ENCODE measurements at regions not wholly inside any gene's neighbourhood (a gene's known extent, or its start where the extent isn't known, plus 50 kb on each side); places are given as distances from the start of the nearest gene placed in this dataset.

DNA sequence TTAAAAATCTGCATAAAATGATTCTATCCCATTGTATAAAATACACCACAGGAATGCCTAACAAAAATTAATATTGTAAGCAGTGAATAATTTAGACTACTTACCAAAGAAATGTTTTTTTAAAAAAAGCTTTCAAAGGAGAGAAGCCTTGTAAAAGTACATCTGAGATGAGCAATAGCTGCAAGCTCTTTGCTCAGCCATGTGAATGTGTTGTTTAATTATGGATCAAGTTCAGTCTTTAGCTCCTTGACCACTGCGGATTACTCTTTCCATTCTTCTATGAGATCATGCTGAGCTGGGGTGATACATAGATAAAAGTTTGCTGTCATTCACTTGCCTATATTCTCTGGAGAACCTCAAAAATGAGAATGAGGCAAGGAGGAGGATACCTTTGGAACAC, 782.4 kb upstream of the ZNF608 start:
- peaks cover 0 to 13% (median 2%) of the 10 kb centered on the region in 4 donors for H3K4me1 ChIP-seq
- no peaks in the 10 kb centered on the region for H3K36me3 ChIP-seq
- no peak for DNase-seq
- no peak overlapping the region for H3K27ac ChIP-seq
- TF ChIP-seq, protein P1, sequence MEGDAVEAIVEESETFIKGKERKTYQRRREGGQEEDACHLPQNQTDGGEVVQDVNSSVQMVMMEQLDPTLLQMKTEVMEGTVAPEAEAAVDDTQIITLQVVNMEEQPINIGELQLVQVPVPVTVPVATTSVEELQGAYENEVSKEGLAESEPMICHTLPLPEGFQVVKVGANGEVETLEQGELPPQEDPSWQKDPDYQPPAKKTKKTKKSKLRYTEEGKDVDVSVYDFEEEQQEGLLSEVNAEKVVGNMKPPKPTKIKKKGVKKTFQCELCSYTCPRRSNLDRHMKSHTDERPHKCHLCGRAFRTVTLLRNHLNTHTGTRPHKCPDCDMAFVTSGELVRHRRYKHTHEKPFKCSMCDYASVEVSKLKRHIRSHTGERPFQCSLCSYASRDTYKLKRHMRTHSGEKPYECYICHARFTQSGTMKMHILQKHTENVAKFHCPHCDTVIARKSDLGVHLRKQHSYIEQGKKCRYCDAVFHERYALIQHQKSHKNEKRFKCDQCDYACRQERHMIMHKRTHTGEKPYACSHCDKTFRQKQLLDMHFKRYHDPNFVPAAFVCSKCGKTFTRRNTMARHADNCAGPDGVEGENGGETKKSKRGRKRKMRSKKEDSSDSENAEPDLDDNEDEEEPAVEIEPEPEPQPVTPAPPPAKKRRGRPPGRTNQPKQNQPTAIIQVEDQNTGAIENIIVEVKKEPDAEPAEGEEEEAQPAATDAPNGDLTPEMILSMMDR (IDR thresholded peaks at IDR 0.05): no peak
- TF ChIP-seq EP300 (IDR thresholded peaks at IDR 0.05; ENCODE audit: low read depth): no peak
- TF ChIP-seq POLR2A (IDR thresholded peaks at IDR 0.05): no peak
- TF ChIP-seq POLR2AphosphoS5 (IDR thresholded peaks at IDR 0.05): no peak
- 60 to 92% methylated on average over 1 of the region's 1 CpG for WGBS, 2 donors (ENCODE audit: low coverage in 1 of 2)
- no peak overlapping the region for H3K4me3 ChIP-seq
- in situ Hi-C loops (cut with MboI; ENCODE audit: low pct_ligation_motif_present in 1 of 4, low pct_unique_long_range_greater_than_20kb in 1 of 4, low sequenced_read_pairs in 3 of 4) (no loop called here), intact Hi-C loops (cut with DNase I; ENCODE audit: low total_unique reads) (no loop called here)
- peaks cover 0 to 6% of the 10 kb centered on the region in 2 donors for H3K9me3 ChIP-seq
- no peaks in the 10 kb centered on the region for H3K27me3 ChIP-seq

DNA sequence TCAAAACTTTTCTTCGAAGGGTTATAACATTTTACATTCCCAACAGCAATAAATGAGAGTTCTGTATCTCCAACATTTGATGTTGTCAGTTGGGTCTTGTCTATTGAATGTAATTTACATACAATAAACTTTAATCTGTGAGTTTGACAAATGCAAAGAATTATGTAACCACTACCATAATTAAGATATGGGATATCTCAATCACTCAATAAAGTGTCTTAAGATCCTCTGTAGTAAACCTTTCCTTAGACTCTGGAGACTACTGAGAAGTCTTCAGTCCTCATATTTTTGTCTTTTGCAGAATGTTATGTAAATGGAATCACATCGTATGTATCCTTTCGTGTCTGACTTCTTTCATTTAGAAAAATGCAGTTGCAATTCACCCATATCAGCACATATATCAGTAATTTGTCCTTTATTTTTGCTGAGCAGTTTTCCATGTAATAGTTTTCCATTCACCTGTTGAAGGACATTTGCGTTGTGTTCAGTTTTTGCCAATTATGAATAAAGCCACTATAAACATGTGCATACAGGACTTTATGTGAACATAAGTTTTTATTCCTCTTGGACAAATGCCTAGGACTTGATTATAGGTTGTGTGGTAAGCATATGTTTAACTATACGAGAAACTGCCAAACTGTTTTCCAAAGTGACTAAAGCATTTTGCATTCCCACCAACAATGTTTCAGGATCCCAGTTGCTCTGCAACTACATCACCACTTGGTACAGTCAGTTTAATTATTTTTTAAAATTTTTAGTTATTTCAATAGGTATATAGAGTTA, 784.6 kb upstream of the ZNF608 start:
- H3K27ac ChIP-seq: peak overlapping the region in 2 of 4 donors; percentile 4 to 61
- no peaks in the 10 kb centered on the region for H3K36me3 ChIP-seq
- intact Hi-C loops (cut with DNase I; ENCODE audit: low total_unique reads) (no loop called here), in situ Hi-C loops (cut with MboI; ENCODE audit: low pct_ligation_motif_present in 1 of 4, low pct_unique_long_range_greater_than_20kb in 1 of 4, low sequenced_read_pairs in 3 of 4) (no loop called here)
- H3K4me1 ChIP-seq: peaks cover 0 to 13% (median 2%) of the 10 kb centered on the region in 4 donors
- H3K27me3 ChIP-seq: no peaks in the 10 kb centered on the region
- 54 to 66% methylated on average over 3 to 5 of the region's 5 CpGs for WGBS, 2 donors (ENCODE audit: low coverage in 1 of 2)
- no peak for DNase-seq
- TF ChIP-seq, protein P1 (IDR thresholded peaks at IDR 0.05): no peak
- TF ChIP-seq POLR2A (IDR thresholded peaks at IDR 0.05) (no peak), POLR2AphosphoS5 (IDR thresholded peaks at IDR 0.05) (no peak), EP300 (IDR thresholded peaks at IDR 0.05; ENCODE audit: low read depth) (no peak)
- H3K9me3 ChIP-seq: peaks cover 0 to 6% of the 10 kb centered on the region in 2 donors
- no peak overlapping the region for H3K4me3 ChIP-seq

DNA sequence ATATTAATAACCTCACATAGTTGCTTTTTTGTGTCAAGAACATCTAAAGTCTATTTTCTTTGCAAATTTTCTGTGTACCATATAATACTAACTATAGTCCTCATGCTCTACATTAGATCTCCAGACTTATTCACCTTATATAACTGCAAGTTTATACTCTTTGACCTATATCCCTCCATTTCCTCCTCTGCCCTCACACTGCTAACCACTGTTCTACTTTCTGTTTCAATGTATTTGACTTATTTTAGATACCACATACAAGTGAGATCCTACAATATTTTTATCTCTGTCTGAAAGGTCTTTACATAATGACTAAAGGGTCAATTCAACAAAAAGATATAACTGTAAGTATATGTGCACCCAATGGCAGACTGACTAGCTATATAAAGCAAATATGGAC, 789.7 kb upstream of the ZNF608 start:
- Histone ChIP-seq H3K27me3 (no peaks in the 10 kb centered on the region), H3K36me3 (no peaks in the 10 kb centered on the region), H3K4me3 (no peak overlapping the region), H3K4me1 (peaks cover 0 to 5% (median 2%) of the 10 kb centered on the region in 4 donors), H3K27ac (no peak overlapping the region), H3K9me3 (peaks cover 14 to 15% of the 10 kb centered on the region in 2 donors)
- no peak for DNase-seq
- in situ Hi-C loops (cut with MboI; ENCODE audit: low pct_ligation_motif_present in 1 of 4, low pct_unique_long_range_greater_than_20kb in 1 of 4, low sequenced_read_pairs in 3 of 4) (no loop called here), intact Hi-C loops (cut with DNase I; ENCODE audit: low total_unique reads) (no loop called here)
- TF ChIP-seq POLR2A (IDR thresholded peaks at IDR 0.05) (no peak), POLR2AphosphoS5 (IDR thresholded peaks at IDR 0.05) (no peak), EP300 (IDR thresholded peaks at IDR 0.05; ENCODE audit: low read depth) (no peak)
- TF ChIP-seq, protein P1 (IDR thresholded peaks at IDR 0.05): no peak

DNA sequence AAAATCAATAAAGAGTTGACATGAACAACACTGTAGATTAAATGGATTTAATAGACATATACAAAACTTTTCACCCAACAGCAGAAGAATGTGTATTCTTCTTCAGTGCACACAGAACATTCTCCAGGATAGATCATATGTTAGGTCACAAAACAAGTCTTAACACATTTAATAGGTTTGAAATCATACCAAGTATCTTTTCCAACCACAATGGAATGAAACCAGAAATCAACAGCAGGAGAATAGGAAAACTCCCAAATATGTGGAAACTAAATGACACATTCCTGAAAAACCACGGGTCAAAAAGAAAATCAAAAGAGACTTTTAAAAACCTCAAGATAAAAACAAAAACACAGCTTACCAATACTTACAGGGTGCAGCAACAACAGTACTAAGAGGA, 790.1 kb upstream of the ZNF608 start:
- Histone ChIP-seq H3K36me3 (no peaks in the 10 kb centered on the region), H3K9me3 (peaks cover 14 to 15% of the 10 kb centered on the region in 2 donors), H3K4me3 (no peak overlapping the region), H3K27ac (no peak overlapping the region), H3K27me3 (no peaks in the 10 kb centered on the region), H3K4me1 (peaks cover 0 to 3% (median under 1%) of the 10 kb centered on the region in 4 donors)
- in situ Hi-C loops (cut with MboI; ENCODE audit: low pct_ligation_motif_present in 1 of 4, low pct_unique_long_range_greater_than_20kb in 1 of 4, low sequenced_read_pairs in 3 of 4) (no loop called here), intact Hi-C loops (cut with DNase I; ENCODE audit: low total_unique reads) (no loop called here)
- TF ChIP-seq POLR2A (IDR thresholded peaks at IDR 0.05): no peak
- no peak for TF ChIP-seq POLR2AphosphoS5 (IDR thresholded peaks at IDR 0.05)
- TF ChIP-seq EP300 (IDR thresholded peaks at IDR 0.05; ENCODE audit: low read depth): no peak
- TF ChIP-seq, protein P1 (IDR thresholded peaks at IDR 0.05): no peak
- 68 to 75% methylated on average over 1 of the region's 1 CpG for WGBS, 2 donors (ENCODE audit: low coverage in 1 of 2)
- no peak for DNase-seq
